GM18499 (cell line): ENCODE measurements at regions not wholly inside any gene's neighbourhood (a gene's known extent, or its start where the extent isn't known, plus 50 kb on each side); places are given as distances from the start of the nearest gene placed in this dataset.

ENCODE experiments used
- ATAC-seq: cut with Tn5 transposase; IDR thresholded peaks from one replicate; pipeline ENCODE4 v1.9.1; 2021; ENCODE audit warnings: moderate number of reproducible peaks; ENCODE audit not compliant: insufficient read depth, unreplicated experiment

- no peak for ATAC-seq
These were observed 857.0 kb upstream of the LCORL start for GRCh38 chr4:18878561-18878960.

DNA sequence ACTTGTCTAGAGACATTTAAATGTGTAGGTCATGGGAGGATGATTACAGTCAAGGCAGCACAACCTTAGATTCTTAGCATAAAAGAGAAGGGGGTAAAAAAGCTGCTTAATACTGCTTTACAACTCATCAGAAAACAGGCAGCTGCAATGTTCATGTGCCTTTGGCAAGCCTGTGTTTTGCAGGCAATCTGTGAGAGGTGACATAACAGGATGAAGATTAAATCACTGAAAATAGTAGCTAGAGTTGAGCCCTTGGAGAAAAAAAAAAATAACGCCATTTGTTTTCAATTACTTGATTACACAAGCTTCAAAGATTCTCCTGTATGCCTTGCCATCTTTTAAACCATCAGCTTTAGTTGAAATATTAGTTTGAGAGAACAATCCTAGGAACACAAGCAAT, 847.6 kb upstream of the LCORL start:
- no peak for ATAC-seq

- ATAC-seq, result no peak
These were observed 839.4 kb upstream of the LCORL start for GRCh38 chr4:18860836-18861530.

- ATAC-seq, result no peak
These were observed 837.9 kb upstream of the LCORL start for GRCh38 chr4:18859468-18859867.

DNA sequence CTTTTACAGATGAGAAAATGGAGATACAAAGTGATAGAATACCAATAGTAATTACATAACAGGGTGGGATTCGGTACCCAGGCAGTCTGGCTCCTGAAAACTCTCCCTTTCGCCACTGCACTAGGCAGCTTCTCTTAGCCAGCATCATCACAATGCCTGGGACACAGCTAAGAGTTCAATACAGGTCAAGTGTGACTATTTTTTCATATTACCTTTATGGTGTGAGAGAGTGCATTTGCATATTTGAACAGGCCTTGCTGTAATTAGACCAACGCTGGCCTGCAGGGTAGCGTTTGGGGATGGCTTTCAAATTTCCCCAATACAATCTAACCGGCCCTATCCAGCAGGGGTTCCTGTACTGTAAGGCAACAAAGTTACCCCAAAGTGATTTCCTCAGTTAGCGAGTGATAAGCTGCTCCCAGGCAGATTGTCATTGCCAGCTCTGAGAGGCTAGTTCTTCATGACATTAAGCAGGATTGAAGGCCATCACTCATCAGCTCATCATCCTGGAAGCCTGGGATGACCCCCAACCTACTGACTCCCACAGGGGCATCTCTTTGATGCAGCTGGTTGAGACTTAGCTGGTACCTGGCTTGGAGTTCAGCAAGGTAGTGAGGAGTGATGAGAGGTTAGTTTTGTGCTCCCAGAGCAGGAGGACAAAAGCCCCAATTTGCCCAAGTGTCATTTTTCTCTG, 836.8 kb upstream of the LCORL start:
- ATAC-seq, result no peak

DNA sequence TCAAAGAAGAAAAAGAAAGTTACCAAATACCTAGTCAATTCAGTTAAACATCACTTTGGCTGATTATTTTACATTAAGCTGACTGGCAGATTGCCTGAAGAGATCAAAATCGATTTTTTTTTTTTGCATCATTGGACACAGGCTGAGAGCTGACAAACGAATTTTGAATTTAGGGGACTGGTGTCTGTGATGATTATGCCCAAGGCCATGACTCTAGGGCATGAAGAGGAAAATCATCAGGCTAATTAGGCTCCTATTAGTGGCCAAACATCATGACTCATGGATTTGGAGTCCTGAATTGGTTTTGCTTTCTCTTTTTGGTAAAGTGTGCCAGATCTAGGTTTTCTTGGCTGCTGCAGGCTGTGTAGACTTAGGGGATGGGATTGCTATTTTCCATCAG, 829.3 kb upstream of the LCORL start:
- no peak for ATAC-seq

GRCh38 chr4:18847249-18847890, 825.8 kb upstream of the LCORL start:
- no peak for ATAC-seq

- ATAC-seq, result no peak
These were observed 824.8 kb upstream of the LCORL start for GRCh38 chr4:18846313-18846712.

GRCh38 chr4:18844726-18845125, 823.2 kb upstream of the LCORL start:
- ATAC-seq, result no peak

GRCh38 chr4:18842431-18842830, 820.9 kb upstream of the LCORL start:
- ATAC-seq, result no peak

- ATAC-seq, result no peak
These were observed 818.9 kb upstream of the LCORL start for GRCh38 chr4:18840481-18840880.

DNA sequence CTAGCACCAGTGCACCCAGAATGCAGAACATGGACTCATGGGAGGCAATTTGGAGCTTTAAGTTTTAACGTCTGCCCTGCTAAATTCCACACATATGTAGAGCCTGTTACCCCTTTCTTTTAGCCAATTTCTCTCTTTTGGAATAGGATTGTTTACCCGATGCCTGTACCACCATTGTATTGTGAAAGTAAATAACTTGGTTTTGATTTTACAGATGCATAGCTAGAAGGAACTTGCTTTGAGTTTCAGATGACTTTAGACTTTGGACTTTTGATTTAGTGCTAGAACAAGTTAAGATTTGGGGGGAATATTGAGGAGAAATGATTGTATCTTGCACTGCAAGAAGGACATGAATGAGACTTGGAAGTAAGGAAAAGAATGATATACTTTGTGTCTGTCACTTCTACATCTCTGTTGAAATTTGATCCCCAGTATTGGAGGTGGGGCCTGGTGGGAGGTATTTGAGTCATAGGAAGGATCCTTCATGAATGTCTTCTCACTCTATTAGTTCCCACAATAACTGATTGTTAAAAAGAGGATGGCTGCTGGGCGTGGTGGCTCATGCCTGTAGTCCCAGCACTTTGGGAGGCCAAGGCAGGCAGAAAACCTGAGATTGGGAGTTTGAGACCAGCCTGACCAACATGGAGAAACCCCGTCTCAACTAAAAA, 794.8 kb upstream of the LCORL start:
- ATAC-seq, result no peak

DNA sequence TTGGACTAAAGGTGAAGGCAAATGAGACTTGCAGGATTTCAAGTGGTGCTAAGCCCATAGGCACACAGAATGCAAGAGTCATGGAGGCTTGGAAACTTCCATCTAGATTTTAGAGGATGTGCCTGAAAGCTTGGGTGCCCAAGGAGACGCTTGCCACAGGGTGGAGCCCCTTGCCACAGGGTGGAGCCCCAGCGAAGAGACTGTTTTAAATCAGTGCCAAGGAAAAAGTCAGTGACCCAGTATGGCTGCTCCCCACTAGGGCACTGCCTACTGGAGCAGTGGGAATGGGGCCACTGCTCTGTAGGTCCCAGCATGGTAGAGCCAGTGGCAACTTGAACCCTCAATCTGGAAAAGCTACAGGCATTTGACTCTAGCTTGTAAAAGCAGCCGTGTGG, 794.2 kb upstream of the LCORL start:
- ATAC-seq, result no peak

DNA sequence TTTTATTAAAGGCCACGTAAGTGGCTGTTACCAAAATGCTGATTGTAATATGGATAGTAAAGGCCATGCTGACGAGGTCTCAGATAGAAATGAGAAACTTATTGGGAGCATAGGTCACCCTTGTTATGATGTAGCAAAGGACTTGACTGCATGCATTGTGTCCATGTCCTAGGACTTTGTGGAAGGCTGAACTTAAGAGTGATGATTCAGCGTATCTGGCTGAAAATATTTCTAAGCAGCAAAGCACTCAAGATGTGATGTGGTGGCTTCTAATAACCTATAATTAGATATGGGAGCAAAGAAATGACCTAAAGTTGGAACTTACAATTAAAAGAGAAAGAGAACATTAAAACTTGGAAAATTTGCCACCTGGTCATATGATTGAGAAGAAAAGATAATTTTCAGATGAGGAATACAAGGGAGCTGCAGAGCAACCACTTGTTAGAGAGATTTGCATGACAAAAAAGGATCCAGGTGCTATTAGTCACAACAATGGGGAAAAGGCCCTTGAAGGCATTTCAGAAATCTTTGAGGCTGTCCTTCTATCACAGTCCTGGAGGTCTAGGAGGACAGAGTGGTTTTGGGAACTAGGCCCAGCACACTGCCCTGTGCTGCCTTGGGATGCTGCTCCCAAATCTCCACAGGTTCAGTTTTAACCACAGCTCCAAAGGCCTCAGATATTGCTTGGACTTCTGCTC, 793.7 kb upstream of the LCORL start:
- ATAC-seq, result no peak

DNA sequence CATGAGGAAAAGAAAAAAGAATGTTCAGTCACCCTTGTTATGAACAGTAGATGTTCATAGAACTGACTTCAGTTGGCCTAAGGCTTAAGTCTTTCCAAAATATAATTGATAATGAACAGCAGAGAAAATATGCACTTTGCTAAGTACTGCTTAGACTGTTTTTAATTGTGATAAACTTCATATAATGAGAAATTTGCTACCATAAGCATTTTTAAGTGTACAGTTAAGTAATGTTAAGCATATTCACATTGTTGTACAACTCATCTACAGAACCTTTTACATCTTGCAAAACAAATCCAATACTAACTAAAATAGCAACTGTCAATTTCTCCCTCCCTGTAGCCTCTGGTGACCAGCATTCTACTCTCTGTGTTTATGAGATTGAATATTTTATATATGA, 792.2 kb upstream of the LCORL start:
- ATAC-seq, result no peak

- no peak for ATAC-seq
These were observed 791.5 kb upstream of the LCORL start for GRCh38 chr4:18813055-18813454.

DNA sequence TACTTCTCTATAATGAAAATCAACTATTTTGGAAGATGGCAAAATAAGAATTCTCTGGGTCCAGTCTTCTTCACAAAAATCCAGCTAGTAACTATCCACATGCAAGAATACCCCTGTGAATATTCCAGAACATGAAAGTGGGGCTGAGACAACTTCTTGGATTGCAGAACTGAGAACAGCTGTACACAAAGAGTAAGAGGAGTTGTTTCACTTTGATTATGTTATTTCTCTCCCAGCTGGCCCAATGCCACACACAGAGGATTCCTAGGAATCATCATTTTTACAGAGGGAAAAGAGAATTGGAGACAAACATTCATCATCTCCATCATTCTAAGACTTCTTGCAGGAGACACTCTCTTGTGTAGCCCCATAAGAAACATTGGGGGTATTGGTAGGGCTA, 782.2 kb upstream of the LCORL start:
- no peak for ATAC-seq

GRCh38 chr4:18798123-18798522, 776.6 kb upstream of the LCORL start:
- no peak for ATAC-seq

DNA sequence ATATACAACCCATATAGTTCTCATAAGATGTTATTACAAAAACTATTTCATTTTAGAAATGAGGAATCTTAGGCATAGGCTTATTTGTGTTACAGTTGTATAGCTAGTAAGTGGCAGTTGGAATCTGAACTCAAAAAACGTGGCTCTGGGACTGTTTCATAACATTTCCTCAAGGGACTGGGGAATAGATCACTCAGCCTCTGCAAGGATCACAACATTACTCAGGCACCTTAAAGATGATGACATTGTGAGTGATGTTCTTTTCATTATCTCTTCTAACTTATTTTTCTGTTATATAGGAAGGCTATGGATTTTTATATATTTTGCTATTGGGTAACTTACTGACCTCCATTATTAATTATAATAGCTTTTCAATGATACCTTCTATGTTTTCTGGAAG, 774.2 kb upstream of the LCORL start:
- no peak for ATAC-seq

DNA sequence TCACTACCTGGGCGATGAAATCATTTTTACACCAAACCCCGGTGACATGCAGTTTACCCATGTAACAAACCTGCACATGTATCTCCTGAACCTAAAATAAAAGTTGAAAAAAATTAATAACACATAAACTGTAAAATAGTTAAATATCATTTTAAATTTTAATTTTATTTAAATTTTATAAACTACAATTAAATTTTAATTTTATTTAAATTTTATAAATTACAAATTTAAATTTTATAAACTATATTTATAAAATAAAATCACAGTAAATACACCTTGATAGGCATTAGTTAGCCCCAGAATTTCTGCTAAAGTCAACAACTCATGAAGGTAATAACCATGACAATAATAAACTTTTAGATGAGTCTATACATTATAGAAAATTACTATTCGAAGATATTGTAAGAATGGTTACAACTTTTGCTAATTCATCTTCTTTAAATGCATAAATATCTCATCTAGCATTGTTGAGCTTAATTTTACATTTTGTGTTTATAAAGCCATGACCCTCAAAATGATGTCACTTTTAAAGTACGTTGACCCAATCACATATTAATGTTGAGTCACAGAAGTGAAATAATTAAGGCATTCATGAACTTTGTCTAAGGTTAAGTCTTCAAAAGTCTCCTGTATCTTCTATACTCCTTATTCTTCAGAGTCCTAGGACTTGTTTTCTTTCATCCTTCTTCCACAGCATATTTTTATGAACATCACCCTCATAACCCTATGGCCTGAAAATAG, 755.8 kb upstream of the LCORL start:
- no peak for ATAC-seq
